ENCODE measurements at regions not wholly inside any gene's neighbourhood (a gene's known extent, or its start where the extent isn't known, plus 50 kb on each side); places are given as distances from the start of the nearest gene placed in this dataset.

DNA sequence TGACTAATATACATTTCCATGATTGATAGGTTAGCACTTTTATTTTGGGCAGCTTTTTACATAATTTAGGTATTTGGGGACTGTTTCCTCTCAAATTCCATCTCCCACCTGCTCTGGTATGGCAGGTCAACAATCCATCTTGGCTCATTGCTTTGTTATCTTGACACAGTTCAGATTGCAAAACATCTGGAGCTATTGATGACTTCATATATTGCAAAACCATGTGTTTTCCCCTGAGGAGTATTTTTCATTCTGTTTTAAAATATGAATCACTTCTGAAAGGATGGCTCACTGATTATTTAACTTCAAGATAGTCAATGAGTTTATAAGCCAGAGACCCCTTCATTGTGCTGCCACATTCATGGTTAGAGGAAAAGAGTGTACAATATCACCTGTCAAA is 1206.0 kb upstream of the C9orf72 start:
- Histone ChIP-seq H2BK5ac (ENCODE audit: low read depth, low read length, poor library complexity, severe bottlenecking) (no peak overlapping the region), H4K5ac (ENCODE audit: low read depth, low read length) (no peak overlapping the region), H2AK9ac (replicated peaks; ENCODE audit: low read depth, low read length, poor library complexity) (no peak overlapping the region), H2BK20ac (ENCODE audit: low read depth, low read length) (no peak overlapping the region), H3K14ac (replicated peaks; ENCODE audit: low read depth, low read length) (no peak overlapping the region), H3K18ac (ENCODE audit: low read depth, low read length) (no peak overlapping the region), H2AK5ac (ENCODE audit: low read depth, low read length) (no peak overlapping the region), H4K8ac (ENCODE audit: low read depth in 2 of 2, low read length in 2 of 2) (no peak overlapping the region), H3K23ac (ENCODE audit: low read depth, low read length) (no peak overlapping the region), H3K9me1 (ENCODE audit: insufficient read depth, low read length) (no peaks in the 10 kb centered on the region), H3K27ac (ENCODE audit: insufficient read depth, low read length) (no peak overlapping the region), H3K4me1 (ENCODE audit: control insufficient read depth, insufficient read depth, low read length) (no peaks in the 10 kb centered on the region), H2BK120ac (ENCODE audit: low read depth, low read length) (no peak overlapping the region), H2AFZ (replicated peaks; ENCODE audit: low read length, poor library complexity) (no peak overlapping the region), H4K91ac (ENCODE audit: insufficient read depth, low read depth, low read length) (no peak overlapping the region), H3K27me3 (ENCODE audit: control insufficient read depth, insufficient read depth, low read length) (no peaks in the 10 kb centered on the region), H3K79me1 (ENCODE audit: low read depth in 1 of 2, low read length in 2 of 2) (no peaks in the 10 kb centered on the region), H3K56ac (ENCODE audit: extremely low read depth, insufficient read depth, low read length) (no peak overlapping the region), H3K36me3 (ENCODE audit: control insufficient read depth, insufficient read depth, low read length) (no peaks in the 10 kb centered on the region), H3K4me3 (ENCODE audit: insufficient read depth, low read depth, low read length) (no peak overlapping the region), H3K9ac (ENCODE audit: low read depth, low read length) (no peak overlapping the region), H3K9me3 (ENCODE audit: control insufficient read depth, insufficient read depth, low read length) (0 out of 2 replicates have a peak, but pooled peaks cover 2% of the 10 kb centered on the region), H3K4me2 (ENCODE audit: low read depth, low read length) (no peak overlapping the region), H2BK15ac (ENCODE audit: low read depth, low read length) (no peak overlapping the region), H3K4ac (ENCODE audit: low read depth, low read length) (no peak overlapping the region), H4K20me1 (ENCODE audit: insufficient read depth, low read length) (no peaks in the 10 kb centered on the region)
- TF ChIP-seq FOS (IDR thresholded peaks at IDR 0.05; ENCODE audit: low read depth, low read length) (no peak), MXI1 (IDR thresholded peaks at IDR 0.05; ENCODE audit: borderline replicate concordance, low read depth, low read length) (no peak), CHD1 (IDR thresholded peaks at IDR 0.05; ENCODE audit: low read depth, low read length) (no peak), NFE2L2 (IDR thresholded peaks at IDR 0.05; ENCODE audit: low read depth, low read length) (no peak), RCOR1 (IDR thresholded peaks at IDR 0.05; ENCODE audit: insufficient replicate concordance, low read length) (no peak), BHLHE40 (IDR thresholded peaks at IDR 0.05; ENCODE audit: low read depth, low read length) (no peak)
- TF ChIP-seq, protein P1, sequence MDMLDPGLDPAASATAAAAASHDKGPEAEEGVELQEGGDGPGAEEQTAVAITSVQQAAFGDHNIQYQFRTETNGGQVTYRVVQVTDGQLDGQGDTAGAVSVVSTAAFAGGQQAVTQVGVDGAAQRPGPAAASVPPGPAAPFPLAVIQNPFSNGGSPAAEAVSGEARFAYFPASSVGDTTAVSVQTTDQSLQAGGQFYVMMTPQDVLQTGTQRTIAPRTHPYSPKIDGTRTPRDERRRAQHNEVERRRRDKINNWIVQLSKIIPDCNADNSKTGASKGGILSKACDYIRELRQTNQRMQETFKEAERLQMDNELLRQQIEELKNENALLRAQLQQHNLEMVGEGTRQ (IDR thresholded peaks at IDR 0.05; ENCODE audit: low read depth, low read length): no peak
- TF ChIP-seq, protein P2, sequence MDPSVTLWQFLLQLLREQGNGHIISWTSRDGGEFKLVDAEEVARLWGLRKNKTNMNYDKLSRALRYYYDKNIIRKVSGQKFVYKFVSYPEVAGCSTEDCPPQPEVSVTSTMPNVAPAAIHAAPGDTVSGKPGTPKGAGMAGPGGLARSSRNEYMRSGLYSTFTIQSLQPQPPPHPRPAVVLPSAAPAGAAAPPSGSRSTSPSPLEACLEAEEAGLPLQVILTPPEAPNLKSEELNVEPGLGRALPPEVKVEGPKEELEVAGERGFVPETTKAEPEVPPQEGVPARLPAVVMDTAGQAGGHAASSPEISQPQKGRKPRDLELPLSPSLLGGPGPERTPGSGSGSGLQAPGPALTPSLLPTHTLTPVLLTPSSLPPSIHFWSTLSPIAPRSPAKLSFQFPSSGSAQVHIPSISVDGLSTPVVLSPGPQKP (IDR thresholded peaks at IDR 0.05; ENCODE audit: borderline replicate concordance, low read depth, low read length): no peak
- DNase-seq (no peak), ATAC-seq (ENCODE audit: low read depth) (no peak)
- in situ Hi-C loops (cut with MboI; ENCODE audit: low sequenced_read_pairs) (no loop called here), dilution Hi-C loops (cut with HindIII; ENCODE audit: low sequenced_read_pairs, unreplicated experiment) (no loop called here), intact Hi-C loops (cut with micrococcal nuclease) (no loop called here)
- ChIA-PET CTCF (no interaction called here), POLR2A (ENCODE audit: unreplicated experiment) (no interaction called here)
- no TSS peak for BruUV-seq (replicated peaks)
